Heart right ventricle (tissue), 16 donors: ENCODE measurements at regions not wholly inside any gene's neighbourhood (a gene's known extent, or its start where the extent isn't known, plus 50 kb on each side); places are given as distances from the start of the nearest gene placed in this dataset.
A peak's percentile ranks its signal among the peaks of the same experiment; 100 is the strongest.

ENCODE experiments used
- ATAC-seq, 8 donors: fragments of 200-7000 bp; cut with Tn5 transposase; one replicate each; pipeline ENCODE4 v1.9.1; 2020; ENCODE audit warnings: mild to moderate bottlenecking in 8 of 8, moderate library complexity in 8 of 8, moderate number of reproducible peaks in 1 of 8
- DNase-seq, 2 donors: peaks; one replicate each; pipeline ENCODE4 v3.0.0-alpha.2; 2020
- H3K27ac ChIP-seq, 10 donors: fragments of 200-600 bp; sonication (generic) in 2 of 10; one replicate each; pipeline versions ENCODE4 v1.5.0 to v1.8.0; 2020 to 2022; ENCODE audit warnings: mild to moderate bottlenecking in 3 of 10
- H3K27me3 ChIP-seq, 7 donors: fragments of 200-600 bp; one replicate each; pipeline ENCODE4 v1.8.0; 2021 to 2022; ENCODE audit warnings: mild to moderate bottlenecking in 2 of 7
- H3K36me3 ChIP-seq, 9 donors: fragments of 200-600 bp; sonication (generic) in 1 of 9; one replicate each; pipeline versions ENCODE4 v1.5.0 to v1.8.0; 2020 to 2022; ENCODE audit warnings: mild to moderate bottlenecking in 2 of 9
- H3K4me1 ChIP-seq, 9 donors: fragments of 200-600 bp; sonication (generic) in 1 of 9; one replicate each; pipeline versions ENCODE4 v1.5.0 to v1.8.0; 2020 to 2022; ENCODE audit warnings: mild to moderate bottlenecking in 4 of 9
- H3K4me3 ChIP-seq, 10 donors: fragments of 200-600 bp; sonication (generic) in 2 of 10; one replicate each; pipeline versions ENCODE4 v1.5.0 to v1.8.0; 2020 to 2022; ENCODE audit warnings: mild to moderate bottlenecking in 7 of 10, moderate library complexity in 2 of 10
- H3K9me3 ChIP-seq, 11 donors: fragments of 200-600 bp in 10 of 11; sonication (generic) in 2 of 11; one replicate each; pipeline versions ENCODE4 v1.5.0 to v1.8.0; 2013 to 2022; ENCODE audit warnings: mild to moderate bottlenecking in 2 of 11, control low read depth in 1 of 11, moderate library complexity in 1 of 11
- CTCF ChIP-seq, 9 donors: fragments of 200-600 bp; sonication (generic) in 2 of 9; IDR thresholded peaks; one replicate each; pipeline versions ENCODE4 v1.5.0 to v1.8.0; 2021 to 2022; ENCODE audit warnings: antibody characterized with exemption in 9 of 9, mild to moderate bottlenecking in 5 of 9, moderate library complexity in 1 of 9
- WGBS, 2 donors: extraction: QIAGEN DNeasy Blood & Tissue Kit; methylation state at CpG; one replicate each; pipeline ENCODE4 v1.1.7; 2013; ENCODE audit warnings: inconsistent platforms in 1 of 2; 5-methylcytosine and 5-hydroxymethylcytosine counted together
- intact Hi-C, 10 donors: fragments of 100-400 bp; cut with DNase I; formaldehyde crosslinking; loops; one replicate each; pipeline versions ENCODE4 v1.11.1 to v1.14.2; 2022
- donor health status: Arrhythmogenic right ventricular cardiomyopathy.
- donor health status: ischemic (EF 13 %, LVEDD 7.1; RV severe dilation, severe dysfunction).
- donor health status: healthy with polysubstance abuse.
- donor health status: DM: no; HTN: yes; CAD: no.
- donor health status: DM: no; HTN: no; CAD: no.
- donor health status: ischemic (EF 25% LVEDD 6.9; RV normal size, moderate dysfunction).
- donor health status: ischemic (EF 25% LVEDD 5.7; RV mildly dilated, moderate dysfunction).
- donor health status: healthy.
- donor health status: DM: yes; HTN: yes; CAD: no.
- donor health status: Ischemic cardiomyopathy.
- donor health status: ischemic (EF 35%, LVEDD 5.7; RV mildly dilated, moderate dysfunction).
- donor health status: nonischemic (EF 11% LVEDD 7.7; RV severe dilation, severe dysfunction).
- donor health status: DM: yes; HTN: yes; CAD: no.
- donor health status: PGD.
- donor health status: ischemic (EF 29% LVEDD 5.4; RV normal size, mild dysfunction).
- donor health status: nonischemic (EF 23%, LVEDD 6.1; RV moderate dilation, normal function).

- H3K27ac ChIP-seq = no peak overlapping the region
- peaks cover 0 to 11% (median 0%) of the 10 kb centered on the region in 9 donors for H3K4me1 ChIP-seq
- DNase-seq (no peak), ATAC-seq (no peak)
- WGBS, 2 donors = 91 to 96% methylated on average over 4 of the region's 4 CpGs
- intact Hi-C loops = no loop called here
- no peak overlapping the region for H3K4me3 ChIP-seq
- H3K36me3 ChIP-seq = no peaks in the 10 kb centered on the region
- H3K27me3 ChIP-seq = no peaks in the 10 kb centered on the region
- H3K9me3 ChIP-seq = no peaks in the 10 kb centered on the region
- TF ChIP-seq CTCF (IDR thresholded peaks at IDR 0.05) = no peak
Measured at GRCh38 chr7:47693216-47693615, 111.3 kb upstream of the TNS3 start.

GRCh38 chr7:47691988-47692387 is 110.1 kb upstream of the TNS3 start:
- Histone ChIP-seq H3K27ac (peak overlapping the region in 2 of 10 donors; percentile 35 to 56), H3K9me3 (no peaks in the 10 kb centered on the region), H3K27me3 (no peaks in the 10 kb centered on the region), H3K4me1 (peaks cover 0 to 11% (median 0%) of the 10 kb centered on the region in 9 donors), H3K4me3 (no peak overlapping the region), H3K36me3 (no peaks in the 10 kb centered on the region)
- DNase-seq (no peak), ATAC-seq (no peak)
- intact Hi-C loops = no loop called here
- no peak for TF ChIP-seq CTCF (IDR thresholded peaks at IDR 0.05)

- Histone ChIP-seq H3K36me3 (no peaks in the 10 kb centered on the region), H3K4me1 (peaks cover 0 to 11% (median 0%) of the 10 kb centered on the region in 9 donors), H3K27me3 (no peaks in the 10 kb centered on the region), H3K27ac (peak overlapping the region in 4 of 10 donors; percentile 11 to 51 (median 26)), H3K4me3 (no peak overlapping the region), H3K9me3 (no peaks in the 10 kb centered on the region)
- DNase-seq (no peak), ATAC-seq (peak in 4 of 8 donors; percentile 33 to 48 (median 37))
- 39 to 75% methylated on average over 3 of the region's 3 CpGs for WGBS, 2 donors
- intact Hi-C loops = no loop called here
- TF ChIP-seq CTCF (IDR thresholded peaks at IDR 0.05) = no peak
Measured at GRCh38 chr7:47690902-47691558, 109.1 kb upstream of the TNS3 start.

- TF ChIP-seq CTCF (IDR thresholded peaks at IDR 0.05) = no peak
- peaks cover 0 to 11% (median 0%) of the 10 kb centered on the region in 9 donors for H3K4me1 ChIP-seq
- DNase-seq (no peak), ATAC-seq (no peak)
- no peaks in the 10 kb centered on the region for H3K36me3 ChIP-seq
- H3K9me3 ChIP-seq = no peaks in the 10 kb centered on the region
- intact Hi-C loops = no loop called here
- H3K27me3 ChIP-seq = no peaks in the 10 kb centered on the region
- WGBS, 2 donors = 51 to 70% methylated on average over 4 of the region's 4 CpGs
- H3K27ac ChIP-seq = no peak overlapping the region
- H3K4me3 ChIP-seq = no peak overlapping the region
Measured at GRCh38 chr7:47689558-47689957, 107.6 kb upstream of the TNS3 start.
